ENCODE measurements at regions not wholly inside any gene's neighbourhood (a gene's known extent, or its start where the extent isn't known, plus 50 kb on each side); places are given as distances from the start of the nearest gene placed in this dataset.

GRCh38 chr7:54333952-54334351 is 208.2 kb upstream of the VSTM2A start:
- TF ChIP-seq CTCF (IDR thresholded peaks at IDR 0.05 in 8 of 11, conservative IDR thresholded peaks at IDR 0.05 in 3 of 11) (no peak), POLR2A (IDR thresholded peaks at IDR 0.05) (no peak)

All from spleen (tissue), 7 donors.